DND-41 (cell line): ENCODE measurements at regions not wholly inside any gene's neighbourhood (a gene's known extent, or its start where the extent isn't known, plus 50 kb on each side); places are given as distances from the start of the nearest gene placed in this dataset.
A peak's percentile ranks its signal among the peaks of the same experiment; 100 is the strongest.

Experiments
- ATAC-seq: fragments of 200-7000 bp; cut with Tn5 transposase; 3 replicates; pipeline ENCODE4 v1.9.1; 2021; ENCODE audit warnings: low read depth; ENCODE audit not compliant: insufficient read depth
- DNase-seq: peaks from one replicate; pipeline ENCODE4 v3.0.0-alpha.2; 2020
- H2AFZ ChIP-seq: 2 replicates; pipeline ENCODE4 v1.6.0; 2012; ENCODE audit warnings: low read depth, low read length
- H3K27ac ChIP-seq: 2 replicates; pipeline ENCODE4 v1.5.1; 2012; ENCODE audit warnings: low read length, inconsistent platforms
- H3K27me3 ChIP-seq: fragments of 200-600 bp; sonication (generic); 2 replicates; pipeline ENCODE4 v1.6.0; 2012; ENCODE audit warnings: low read length, mild to moderate bottlenecking, inconsistent platforms; ENCODE audit not compliant: insufficient read depth, poor library complexity
- H3K36me3 ChIP-seq: 2 replicates; pipeline ENCODE4 v1.5.1; 2012; ENCODE audit warnings: low read length, inconsistent platforms; ENCODE audit not compliant: insufficient read depth
- H3K4me1 ChIP-seq: 2 replicates; pipeline ENCODE4 v1.5.1; 2012; ENCODE audit warnings: mild to moderate bottlenecking, low read length; ENCODE audit not compliant: insufficient read depth
- H3K4me2 ChIP-seq: 2 replicates; pipeline ENCODE4 v1.6.0; 2012; ENCODE audit warnings: mild to moderate bottlenecking, moderate library complexity, low read length, inconsistent platforms; ENCODE audit not compliant: insufficient read depth
- H3K4me3 ChIP-seq, 2 experiments: fragments of 200-600 bp in 1 of 2; shearing (Covaris generic) in 1 of 2; 2 replicates each; pipeline ENCODE4 v1.5.1; 2012 to 2016; ENCODE audit warnings: inconsistent platforms in 2 of 2, low read length in 2 of 2, mild to moderate bottlenecking in 2 of 2, low read depth in 1 of 2, moderate library complexity in 1 of 2
- H3K79me2 ChIP-seq: 2 replicates; pipeline ENCODE4 v1.6.0; 2012; ENCODE audit warnings: low read length, inconsistent platforms; ENCODE audit not compliant: insufficient read depth
- H3K9ac ChIP-seq: 2 replicates; pipeline ENCODE4 v1.6.0; 2012; ENCODE audit warnings: low read depth, mild to moderate bottlenecking, inconsistent platforms, low read length, moderate library complexity
- H3K9me3 ChIP-seq: 2 replicates; pipeline ENCODE4 v1.5.1; 2012; ENCODE audit warnings: low read length, moderate library complexity, mild to moderate bottlenecking, inconsistent platforms; ENCODE audit not compliant: insufficient read depth, severe bottlenecking
- H4K20me1 ChIP-seq: 2 replicates; pipeline ENCODE4 v1.6.0; 2012; ENCODE audit warnings: low read length; ENCODE audit not compliant: insufficient read depth
- CTCF ChIP-seq: IDR thresholded peaks from 2 replicates; pipeline ENCODE4 v1.5.1; 2012; ENCODE audit warnings: borderline replicate concordance, low read length, moderate library complexity, mild to moderate bottlenecking; ENCODE audit not compliant: poor library complexity, severe bottlenecking; ENCODE audit errors: extremely low read depth
- EZH2 ChIP-seq: IDR thresholded peaks from 3 replicates; pipeline ENCODE4 v1.6.1; 2012; ENCODE audit warnings: borderline replicate concordance, low read depth, mild to moderate bottlenecking, moderate library complexity, low read length, inconsistent platforms; ENCODE audit not compliant: severe bottlenecking

GRCh38 chr2:126476691-126477090, 179.3 kb upstream of the GYPC start:
- no peak overlapping the region for H3K27ac ChIP-seq
- ATAC-seq = no peak
- H2AFZ ChIP-seq = no peak overlapping the region
- no peak overlapping the region for H3K4me2 ChIP-seq
- H3K9ac ChIP-seq = no peak overlapping the region
- H3K79me2 ChIP-seq = no peaks in the 10 kb centered on the region
- no peaks in the 10 kb centered on the region for H4K20me1 ChIP-seq
- no peaks in the 10 kb centered on the region for H3K36me3 ChIP-seq
- no peaks in the 10 kb centered on the region for H3K4me1 ChIP-seq
- DNase-seq = no peak
- no peaks in the 10 kb centered on the region for H3K9me3 ChIP-seq
- no peak for TF ChIP-seq EZH2
- no peak for TF ChIP-seq CTCF
- no peaks in the 10 kb centered on the region for H3K27me3 ChIP-seq
- no peak overlapping the region for H3K4me3 ChIP-seq

- DNase-seq (no peak), ATAC-seq (no peak)
- H3K27me3 ChIP-seq = no peaks in the 10 kb centered on the region
- no peaks in the 10 kb centered on the region for H3K36me3 ChIP-seq
- H3K27ac ChIP-seq = no peak overlapping the region
- H3K4me1 ChIP-seq = no peaks in the 10 kb centered on the region
- TF ChIP-seq EZH2 (no peak), CTCF (no peak)
- no peak overlapping the region for H3K9ac ChIP-seq
- H3K79me2 ChIP-seq = no peaks in the 10 kb centered on the region
- no peaks in the 10 kb centered on the region for H4K20me1 ChIP-seq
- no peaks in the 10 kb centered on the region for H3K9me3 ChIP-seq
- H2AFZ ChIP-seq = no peak overlapping the region
- no peak overlapping the region for H3K4me3 ChIP-seq
- no peak overlapping the region for H3K4me2 ChIP-seq
Measured at GRCh38 chr2:126480033-126480432, 175.9 kb upstream of the GYPC start.

- TF ChIP-seq EZH2 = no peak
- TF ChIP-seq CTCF = peak; percentile 33
- Histone ChIP-seq H3K27me3 (no peaks in the 10 kb centered on the region), H3K9me3 (no peaks in the 10 kb centered on the region), H3K36me3 (no peaks in the 10 kb centered on the region), H4K20me1 (no peaks in the 10 kb centered on the region), H2AFZ (no peak overlapping the region), H3K4me1 (no peaks in the 10 kb centered on the region), H3K4me3 (no peak overlapping the region), H3K79me2 (no peaks in the 10 kb centered on the region), H3K4me2 (no peak overlapping the region), H3K9ac (no peak overlapping the region), H3K27ac (no peak overlapping the region)
- no peak for DNase-seq
- ATAC-seq = peak; percentile 44; the same call in 1 of the 3 replicates
Measured at GRCh38 chr2:126482582-126483464, 173.1 kb upstream of the GYPC start.
